Right lung (tissue), 2 donors: ENCODE measurements at regions not wholly inside any gene's neighbourhood (a gene's known extent, or its start where the extent isn't known, plus 50 kb on each side); places are given as distances from the start of the nearest gene placed in this dataset.

ENCODE experiments used
- DNase-seq, 2 donors: peaks; one replicate each; pipeline ENCODE4 v3.0.0-alpha.2; 2013

- DNase-seq, result no peak
Measured at GRCh38 chr16:50879873-50880695, 138.2 kb downstream of the CYLD start.

DNA sequence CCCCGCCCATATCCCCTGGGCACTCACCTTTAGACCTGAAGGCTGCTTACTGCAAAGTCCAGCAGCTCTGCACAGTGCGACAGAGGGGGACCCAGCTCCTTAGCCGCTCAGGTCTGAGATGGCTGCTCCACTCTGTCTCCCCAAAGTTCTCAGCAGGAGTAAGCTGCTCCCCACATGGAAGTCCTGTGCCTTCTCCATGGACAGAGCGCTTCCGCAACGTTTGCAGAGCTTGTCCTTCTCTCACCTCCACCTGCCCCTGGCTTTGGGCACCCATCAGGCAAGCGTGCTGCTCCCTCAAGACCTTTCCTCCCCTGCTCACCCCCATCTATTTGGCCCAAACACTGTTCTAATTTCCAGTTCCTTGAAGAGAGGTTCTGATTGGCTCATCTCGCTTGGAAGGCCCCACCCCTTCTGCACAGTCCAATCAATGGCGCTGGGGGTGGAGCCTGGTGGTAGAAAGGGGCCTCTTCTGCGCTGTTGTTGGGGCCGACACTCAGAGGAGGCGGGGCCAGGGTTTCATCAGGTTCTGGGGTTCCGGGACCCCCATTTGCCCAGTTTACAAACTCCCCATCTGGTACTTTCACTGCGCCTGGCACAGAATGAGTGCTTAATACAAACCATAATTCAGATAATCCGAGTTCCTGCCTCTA, 137.2 kb downstream of the CYLD start:
- no peak for DNase-seq

GRCh38 chr16:50878536-50878935, 136.7 kb downstream of the CYLD start:
- DNase-seq, result no peak

- no peak for DNase-seq
Measured at GRCh38 chr16:50876263-50876662, 134.4 kb downstream of the CYLD start.

DNA sequence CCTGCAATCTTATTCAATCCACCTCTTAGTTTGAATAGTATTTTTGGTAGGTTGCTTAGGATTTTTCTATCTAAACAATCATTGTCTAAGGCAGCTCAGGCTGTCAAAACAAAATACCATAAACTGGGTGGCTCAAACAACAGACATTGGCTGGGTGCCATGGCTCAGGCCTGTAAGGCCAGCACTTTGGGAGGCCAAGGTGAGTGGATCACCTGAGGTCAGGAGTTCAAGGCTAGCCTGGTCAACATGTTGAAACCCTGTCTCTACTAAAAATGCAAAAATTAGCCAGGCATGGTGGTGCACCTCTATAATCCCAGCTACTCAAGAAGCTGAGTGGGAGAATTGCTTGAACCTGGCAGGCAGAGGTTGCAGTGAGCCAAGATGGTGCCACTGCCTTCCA, 126.7 kb downstream of the CYLD start:
- DNase-seq, result no peak

DNA sequence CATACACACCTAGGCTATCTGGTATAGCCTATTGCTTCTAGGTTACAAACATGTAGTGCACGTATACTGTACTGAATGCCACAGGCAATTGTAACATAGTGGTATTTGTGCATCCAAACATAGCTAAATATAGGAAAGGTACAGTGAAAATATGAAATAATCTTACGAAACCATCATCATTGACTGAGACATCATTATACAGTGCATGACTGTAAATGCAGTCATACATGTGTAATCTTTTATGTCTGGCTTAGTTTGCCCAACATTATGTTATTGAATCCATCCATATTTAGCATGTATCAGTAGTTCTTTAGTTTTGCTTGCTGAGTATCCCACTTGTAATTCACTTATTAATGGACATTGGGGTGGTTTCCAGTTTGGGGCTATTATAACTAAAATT, 124.9 kb downstream of the CYLD start:
- no peak for DNase-seq

GRCh38 chr16:50864386-50864785, 122.5 kb downstream of the CYLD start:
- DNase-seq, result no peak

DNA sequence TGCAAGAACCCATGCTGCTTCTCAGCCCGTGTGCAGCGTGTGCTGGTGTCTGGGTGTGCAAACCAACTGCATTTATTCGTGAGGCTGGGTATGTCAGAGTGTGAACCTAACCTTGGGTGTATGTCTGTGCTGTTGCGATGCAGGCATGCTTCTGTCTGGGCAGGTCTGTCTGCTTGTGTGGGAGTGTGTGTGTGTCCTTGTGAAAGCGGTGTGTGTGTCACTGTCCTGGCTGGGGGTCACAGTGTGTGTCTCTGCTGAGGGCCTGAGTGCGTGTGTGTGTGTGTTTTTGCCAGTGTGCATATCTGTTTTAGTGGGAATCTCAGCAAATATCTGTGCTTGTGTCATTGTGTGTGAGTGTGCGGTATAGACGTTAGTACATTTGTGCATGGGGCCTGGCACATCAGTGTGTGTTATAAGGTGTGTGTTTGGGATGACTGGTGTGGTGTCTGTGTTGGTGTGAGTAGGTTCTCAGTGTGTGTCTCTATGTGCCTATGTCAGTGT, 121.8 kb downstream of the CYLD start:
- no peak for DNase-seq

GRCh38 chr16:50862818-50863643, 121.1 kb downstream of the CYLD start:
- no peak for DNase-seq

- DNase-seq, result no peak
Measured at GRCh38 chr16:50861970-50862411, 120.1 kb downstream of the CYLD start.

- no peak for DNase-seq
Measured at GRCh38 chr16:50861451-50861850, 119.6 kb downstream of the CYLD start.

DNA sequence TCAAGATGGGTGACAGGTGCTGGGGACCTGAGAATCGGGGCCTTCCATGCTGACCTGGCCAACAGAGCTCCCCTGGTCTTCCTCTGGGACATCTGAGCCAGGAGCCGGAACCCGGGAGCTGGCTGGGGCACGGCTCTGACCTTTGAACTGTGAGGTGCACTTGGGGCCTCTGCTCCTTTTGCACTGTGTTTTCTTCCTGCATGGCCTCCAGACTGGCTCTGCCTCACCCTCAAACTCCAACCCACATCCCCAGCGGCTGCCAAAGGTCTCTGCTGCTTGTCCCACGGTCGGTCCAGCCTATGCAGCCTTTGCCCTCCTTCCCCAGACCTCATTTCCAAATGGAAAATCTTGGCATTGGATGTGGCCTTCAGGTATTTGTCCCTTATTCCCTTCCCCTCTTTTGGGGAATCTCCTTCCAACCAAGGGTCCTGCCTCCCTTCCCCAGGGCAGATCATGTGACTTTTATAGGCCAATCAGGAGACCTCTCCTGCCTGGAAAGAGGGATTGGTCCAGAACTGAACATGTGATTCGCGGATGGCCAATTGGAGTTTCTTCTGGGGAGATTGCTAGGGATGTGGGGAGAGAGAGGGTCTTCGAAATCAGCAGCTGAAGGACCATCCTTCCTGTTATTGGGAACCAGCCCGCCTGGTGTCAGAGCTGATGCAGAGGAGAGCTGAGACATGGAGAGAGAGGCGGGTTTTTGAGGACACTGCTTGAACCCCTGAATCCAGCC, 117.9 kb downstream of the CYLD start:
- no peak for DNase-seq

GRCh38 chr16:50858877-50859627, 117.2 kb downstream of the CYLD start:
- DNase-seq, result no peak

- DNase-seq, result no peak
Measured at GRCh38 chr16:50858376-50858775, 116.5 kb downstream of the CYLD start.

GRCh38 chr16:50857881-50858280, 116.0 kb downstream of the CYLD start:
- DNase-seq, result no peak

GRCh38 chr16:50856991-50857390, 115.1 kb downstream of the CYLD start:
- DNase-seq, result no peak

- no peak for DNase-seq
Measured at GRCh38 chr16:50853329-50853728, 111.4 kb downstream of the CYLD start.
